GM10248 (cell line): ENCODE measurements at regions not wholly inside any gene's neighbourhood (a gene's known extent, or its start where the extent isn't known, plus 50 kb on each side); places are given as distances from the start of the nearest gene placed in this dataset.

Experiments used
- CTCF ChIA-PET: fragments of 300-600 bp; sonication (Branson Sonifier 250); formaldehyde crosslinking; extraction: SDS; loops from one replicate; lab custom pipeline; 2021; ENCODE audit warnings: antibody characterized with exemption; lab: Yijun Ruan, JAX
- POLR2A ChIA-PET: fragments of 350-650 bp; sonication (Branson Sonifier 250); formaldehyde crosslinking; extraction: SDS; loops from one replicate; lab custom pipeline; 2020; ENCODE audit warnings: antibody characterized with exemption; lab: Yijun Ruan, JAX
- DNase-seq: peaks from one replicate; pipeline ENCODE4 v3.0.0; 2012; ENCODE audit errors: extremely low spot score
- CTCF ChIP-seq: IDR thresholded peaks from 2 replicates; pipeline ENCODE4 v1.5.1; 2012; ENCODE audit warnings: mild to moderate bottlenecking, low read depth; ENCODE audit errors: extremely low read depth, missing control alignments, control extremely low read depth

GRCh38 chr14:42130815-42131214 lies 524.1 kb downstream of the LRFN5 start:
- ChIA-PET CTCF (no interaction called here), POLR2A (no interaction called here)
- DNase-seq, result no peak
- TF ChIP-seq CTCF, result no peak

- no peak for TF ChIP-seq CTCF
- POLR2A ChIA-PET, result no interaction called here
- CTCF ChIA-PET, result no interaction called here
- DNase-seq, result no peak
These were observed 516.9 kb downstream of the LRFN5 start for GRCh38 chr14:42123526-42123925.

- CTCF ChIA-PET, result interaction anchor here (1.0 kb wide), 1 partner anchor 12 kb away, joined by 3 read pairs; no protein-coding TSS in a partner anchor
- DNase-seq, result no peak
- POLR2A ChIA-PET, result no interaction called here
- no peak for TF ChIP-seq CTCF
These were observed 506.8 kb downstream of the LRFN5 start for GRCh38 chr14:42113358-42114069.

- no peak for DNase-seq
- POLR2A ChIA-PET, result no interaction called here
- TF ChIP-seq CTCF, result no peak
- CTCF ChIA-PET, result no interaction called here
These were observed 505.4 kb downstream of the LRFN5 start for GRCh38 chr14:42112108-42112507.

- DNase-seq, result no peak
- no peak for TF ChIP-seq CTCF
- CTCF ChIA-PET, result interaction anchor here (1.4 kb wide), 1 partner anchor 16 kb away, joined by 5 read pairs; no protein-coding TSS in a partner anchor
- POLR2A ChIA-PET, result no interaction called here
These were observed 504.7 kb downstream of the LRFN5 start for GRCh38 chr14:42111355-42111754.

- POLR2A ChIA-PET, result no interaction called here
- CTCF ChIA-PET, result interaction anchor here (1.0 to 1.4 kb wide), 3 partner anchors 9 to 24 kb away, joined by 3 to 5 read pairs (median 4); no protein-coding TSS in a partner anchor
- peak; percentile 30 for TF ChIP-seq CTCF
- DNase-seq, result peak; percentile 13
These were observed 503.5 kb downstream of the LRFN5 start for GRCh38 chr14:42110167-42110566.
